Endothelial cell of hepatic sinusoid (primary cell): ENCODE measurements at regions not wholly inside any gene's neighbourhood (a gene's known extent, or its start where the extent isn't known, plus 50 kb on each side); places are given as distances from the start of the nearest gene placed in this dataset.
"Not testable (repeated sequence)": the region's sequence is repeated elsewhere in the genome, so short reads cannot be mapped to it uniquely, and the experiment has no call there.

Experiments
- in situ Hi-C: cut with HindIII; loops from 2 replicates; pipeline ENCODE4 v1.10.0; 2017; ENCODE audit warnings: low sequenced_read_pairs

DNA sequence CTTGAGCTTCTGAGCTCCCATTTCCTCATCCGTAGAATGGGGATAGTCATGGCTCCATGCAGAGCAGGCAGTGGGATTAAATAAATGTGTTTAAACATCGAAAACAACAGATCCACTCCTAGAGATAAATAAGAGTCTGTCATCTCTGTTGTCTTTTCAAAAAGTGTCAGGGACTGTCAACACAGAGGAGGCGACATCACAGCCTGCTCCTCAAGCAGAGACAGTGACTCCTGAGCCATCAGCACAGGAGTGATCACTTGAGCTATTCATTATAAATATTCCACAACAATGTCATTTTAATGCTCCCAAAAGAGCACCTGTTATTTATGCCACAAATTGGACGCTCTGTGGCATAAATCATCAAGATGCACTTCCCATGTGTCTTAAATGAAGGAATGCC lies 605.6 kb upstream of the CDH5 start:
- in situ Hi-C loops = no loop called here

DNA sequence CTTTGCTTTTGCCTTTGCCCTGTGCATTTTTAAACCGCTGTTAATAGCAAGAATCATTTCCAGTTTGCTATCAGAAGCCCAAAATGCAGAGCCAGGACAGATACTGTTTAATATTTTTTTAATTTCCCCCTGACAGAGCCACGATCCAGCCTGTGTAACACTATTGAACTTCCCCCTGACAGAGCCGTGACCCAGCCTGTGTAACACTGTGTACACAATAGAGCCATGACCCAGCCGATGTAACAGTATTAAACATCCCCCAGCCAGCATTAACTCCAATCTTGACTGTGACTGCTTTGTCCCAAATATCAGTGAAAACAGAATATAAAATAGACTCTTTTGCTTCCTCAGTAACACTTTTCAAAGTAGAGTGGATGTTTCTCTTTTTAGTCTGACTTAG lies 607.9 kb upstream of the CDH5 start:
- in situ Hi-C loops = loop anchor here (5.0 kb wide), 1 partner anchor 79 kb away; no protein-coding TSS in a partner anchor

DNA sequence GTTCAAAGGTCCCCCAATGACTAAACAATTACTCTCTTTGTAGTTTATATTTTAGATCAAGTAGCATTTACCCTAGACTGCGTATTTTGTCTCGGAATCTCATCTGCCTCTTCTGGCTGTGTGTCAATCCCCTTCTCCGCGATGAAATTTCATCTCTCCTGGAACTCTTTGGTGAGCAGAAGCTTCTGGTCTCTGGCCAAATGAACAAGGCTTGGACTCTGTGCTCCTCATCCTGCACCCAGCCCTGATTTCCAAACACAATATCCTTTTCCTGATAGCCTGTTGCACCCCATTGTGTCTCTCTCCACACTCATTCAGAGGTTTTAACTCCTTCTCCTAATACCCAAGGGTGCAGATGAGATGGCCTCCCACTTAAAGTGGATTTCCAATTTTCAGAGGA lies 609.4 kb upstream of the CDH5 start:
- in situ Hi-C loops = loop anchor here (5.0 kb wide), 1 partner anchor 80 kb away; no protein-coding TSS in a partner anchor

DNA sequence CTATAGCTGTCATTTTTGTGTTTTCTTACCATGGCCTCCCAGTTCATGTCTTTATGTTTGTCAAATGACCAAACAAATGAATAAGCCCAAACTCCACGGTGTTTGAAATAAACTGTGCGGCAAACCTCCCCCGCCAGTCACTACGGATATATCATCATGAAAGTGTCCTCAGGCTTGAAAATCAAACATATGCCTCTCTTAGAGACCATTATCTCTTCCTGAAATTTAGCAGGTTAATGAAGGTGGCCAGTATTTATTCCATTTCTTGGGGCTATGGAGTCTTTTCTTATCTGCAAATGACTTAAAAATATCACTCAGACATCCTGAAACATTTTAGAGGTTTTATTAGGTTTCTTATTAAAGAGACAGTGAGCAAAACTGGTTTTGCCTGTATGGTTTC lies 610.3 kb upstream of the CDH5 start:
- in situ Hi-C loops = loop anchor here (5.0 kb wide), 1 partner anchor 81 kb away; no protein-coding TSS in a partner anchor

DNA sequence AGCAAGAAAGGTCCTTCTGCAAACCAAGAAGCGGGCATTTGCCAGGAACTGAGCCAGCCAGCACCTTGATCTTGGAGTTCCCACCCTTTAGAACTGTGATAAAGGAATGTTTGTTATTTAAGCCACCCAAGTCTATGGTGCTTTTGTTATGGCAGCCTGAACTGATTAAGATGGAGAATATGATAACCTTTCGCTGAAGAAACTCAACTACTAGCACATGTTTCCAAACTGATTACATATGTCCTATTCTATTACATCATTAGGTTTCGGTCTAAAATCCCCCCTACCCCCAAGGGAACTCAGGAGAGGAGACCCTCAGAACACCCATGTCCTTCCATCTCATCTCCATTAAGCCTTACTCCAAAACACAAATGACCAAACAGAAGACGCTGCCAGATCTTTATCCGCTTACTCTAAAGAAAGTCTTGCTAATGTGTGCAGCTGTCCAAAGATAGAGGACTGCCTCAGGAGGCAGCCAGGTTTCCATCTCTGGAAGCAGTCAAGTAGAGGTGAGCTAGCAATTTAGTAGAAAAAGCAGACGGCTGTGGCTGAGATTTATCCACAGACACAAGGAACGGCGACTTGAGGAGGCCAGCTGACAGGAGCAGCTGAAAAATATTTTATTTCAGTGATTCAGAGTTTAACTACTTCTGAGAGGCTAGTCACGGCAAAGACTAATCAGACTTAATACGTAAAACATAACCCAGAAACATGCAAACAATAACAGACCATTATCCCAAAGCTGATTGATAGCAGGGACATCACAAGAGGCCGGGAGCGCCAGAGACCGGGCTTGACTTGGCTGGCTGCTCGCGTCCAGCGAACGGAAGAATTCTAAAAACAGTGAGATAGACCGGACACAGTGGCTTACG lies 611.4 kb upstream of the CDH5 start:
- in situ Hi-C loops = loop anchor here (5.0 kb wide), 1 partner anchor 82 kb away; no protein-coding TSS in a partner anchor

DNA sequence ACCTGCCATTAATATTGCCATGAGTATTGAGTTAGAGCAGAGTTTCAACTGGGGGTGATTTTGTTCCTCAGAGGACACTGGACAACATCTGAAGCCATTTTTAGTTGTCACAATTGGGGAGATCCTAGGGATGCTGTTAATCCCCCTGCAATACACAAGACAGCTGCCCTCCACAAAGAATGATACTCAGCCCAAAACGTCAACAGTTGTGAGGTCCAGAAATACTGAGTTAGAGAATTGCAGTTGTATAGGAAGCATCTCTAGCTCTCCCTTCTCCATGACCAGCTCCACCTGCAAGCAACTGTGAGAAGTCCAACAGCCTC lies 614.0 kb upstream of the CDH5 start:
- in situ Hi-C loops = no loop called here

DNA sequence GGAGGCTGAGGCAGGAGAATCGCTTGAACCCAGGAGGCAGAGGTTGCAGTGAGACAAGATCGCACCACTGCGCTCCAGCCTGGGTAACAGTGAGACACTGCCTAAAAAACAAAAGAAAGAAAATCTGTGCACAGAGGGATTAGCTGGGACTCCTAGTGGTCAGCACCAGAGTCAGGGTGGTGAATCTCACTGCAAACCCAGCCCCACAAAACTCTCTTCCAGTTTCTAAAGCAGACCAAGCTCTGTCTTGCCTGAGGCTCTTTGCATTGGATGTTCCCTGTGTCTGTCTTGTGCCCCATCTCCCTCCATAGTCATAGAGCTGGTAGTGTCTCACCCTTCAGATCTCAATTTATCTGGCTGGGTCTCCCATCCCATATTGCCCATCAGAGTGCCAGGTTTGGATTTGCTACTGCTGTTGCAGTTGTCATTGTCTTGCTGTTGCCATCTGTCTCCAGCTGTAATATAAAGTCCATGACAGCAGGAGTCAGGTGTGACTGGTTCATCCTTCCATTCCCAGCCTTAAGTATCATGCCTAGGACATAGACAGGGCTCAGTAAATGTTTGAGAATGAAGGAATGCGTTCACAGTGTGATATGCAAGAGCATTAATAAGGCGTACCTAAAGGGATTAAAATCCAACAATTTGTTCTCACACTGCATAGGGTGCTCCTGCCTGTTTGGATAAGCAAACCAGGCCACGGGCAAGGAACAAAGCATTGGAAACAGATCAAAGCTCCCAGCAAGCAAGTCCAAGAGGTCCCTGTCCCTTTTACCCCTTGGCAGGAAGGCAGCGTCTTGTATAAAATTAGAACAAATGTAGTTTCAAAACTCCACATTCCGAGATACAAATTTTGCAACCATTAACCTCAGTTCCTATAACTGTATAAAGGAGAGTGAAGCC lies 614.6 kb upstream of the CDH5 start:
- in situ Hi-C loops = no loop called here

DNA sequence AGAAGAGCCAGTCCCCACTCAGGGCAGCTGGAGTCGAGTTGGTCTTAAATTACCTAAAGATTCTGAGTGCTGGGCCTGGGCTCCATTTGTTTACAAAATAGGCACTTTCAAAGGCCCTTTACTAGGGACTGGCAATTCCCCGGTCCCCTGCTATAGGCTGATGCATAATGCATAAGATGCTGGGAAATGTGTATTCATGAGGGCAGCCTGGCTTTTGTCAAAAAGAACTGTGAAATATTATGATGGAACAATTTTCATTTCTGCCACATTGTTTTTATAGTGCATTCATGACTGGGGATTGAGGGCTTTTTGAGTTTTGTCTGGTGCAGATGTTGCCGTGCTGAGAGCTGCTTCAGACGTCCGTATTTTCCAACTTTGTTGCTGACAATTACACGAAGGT lies 617.0 kb upstream of the CDH5 start:
- in situ Hi-C loops = loop anchor here (5.0 kb wide), 1 partner anchor 48 kb away; no protein-coding TSS in a partner anchor

DNA sequence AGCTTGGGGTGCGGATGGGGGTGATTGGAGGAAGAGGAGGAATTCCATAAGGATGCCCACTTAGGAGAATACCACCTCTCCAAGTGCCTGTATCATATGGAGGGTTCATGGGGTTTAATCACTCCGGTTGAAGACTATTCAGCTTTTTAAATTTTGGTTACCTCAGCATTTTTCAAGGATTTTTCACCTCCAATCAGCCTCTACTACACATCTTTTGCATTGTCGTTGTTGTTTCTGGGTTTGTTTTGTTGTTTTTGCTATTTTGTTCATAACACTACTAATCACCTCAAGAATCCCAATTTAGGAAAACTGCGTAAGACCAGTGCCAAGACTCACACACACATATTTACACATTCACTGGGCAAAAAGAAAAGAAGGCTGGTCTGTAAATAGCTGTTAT lies 619.5 kb upstream of the CDH5 start:
- in situ Hi-C loops = loop anchor here (5.0 kb wide), 1 partner anchor 50 kb away; no protein-coding TSS in a partner anchor

DNA sequence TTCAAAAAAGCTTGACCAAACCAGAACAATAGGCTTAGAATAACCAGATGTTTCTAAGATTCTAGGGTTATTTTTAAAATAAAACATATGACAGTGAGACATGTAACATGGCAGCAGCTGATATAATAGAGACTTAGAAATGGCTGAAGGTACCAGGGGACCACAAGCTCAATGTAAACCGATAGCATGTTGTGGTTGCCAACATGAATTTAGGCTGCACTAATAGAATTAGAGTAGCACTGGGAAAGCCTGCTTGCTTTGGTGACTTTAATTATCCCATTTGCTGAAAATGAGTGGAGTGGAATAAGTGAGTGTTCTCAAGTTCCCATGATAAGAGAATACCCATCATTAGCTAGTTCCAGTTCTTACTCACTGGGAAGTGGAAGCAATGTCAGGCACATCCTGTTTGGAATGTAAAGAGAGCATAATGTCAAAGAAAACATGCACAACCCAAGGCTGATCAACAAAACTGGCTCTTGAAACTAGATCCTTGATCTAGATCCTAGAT lies 621.2 kb upstream of the CDH5 start:
- in situ Hi-C loops = loop anchor here (5.0 kb wide), 1 partner anchor 52 kb away; no protein-coding TSS in a partner anchor

DNA sequence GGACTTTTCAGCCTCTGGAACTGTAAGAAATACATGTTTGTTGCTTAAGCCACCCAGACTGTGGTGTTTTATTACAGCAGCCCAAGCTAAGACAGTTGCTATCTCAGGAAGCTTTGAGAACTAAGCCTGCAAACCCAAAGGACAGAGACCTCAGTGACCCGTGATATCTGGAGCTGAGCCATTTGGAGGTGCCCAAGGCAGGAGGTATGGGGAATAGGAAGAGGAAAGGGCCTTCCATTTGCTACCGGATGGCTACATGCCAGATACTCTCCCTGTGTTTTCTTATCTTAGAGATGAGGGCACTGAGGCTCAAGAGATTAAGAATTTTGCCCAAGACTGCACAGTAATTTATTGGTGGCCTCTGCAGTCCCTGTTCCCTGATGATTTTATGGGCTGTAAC lies 622.1 kb upstream of the CDH5 start:
- in situ Hi-C loops = no loop called here

DNA sequence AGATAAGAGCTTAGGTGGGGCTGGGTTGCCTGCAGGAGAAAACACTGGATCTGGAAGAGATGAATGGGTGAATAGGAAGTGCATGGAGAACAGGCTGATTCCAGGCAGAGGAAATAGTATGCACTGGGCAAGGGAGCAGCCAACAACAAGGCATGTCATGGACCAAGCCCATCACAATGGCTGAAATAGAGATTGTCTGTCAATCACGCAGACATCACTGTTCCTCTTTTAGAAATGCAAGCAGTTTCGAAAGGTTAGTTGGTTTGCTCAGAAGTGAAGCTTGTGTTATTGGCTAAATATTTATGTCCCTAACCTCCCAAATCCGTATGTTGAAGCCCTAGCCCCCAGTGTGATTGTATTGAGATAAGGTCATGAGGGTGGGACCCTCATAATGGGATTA lies 621.7 kb upstream of the CDH11 start:
- in situ Hi-C loops = no loop called here

DNA sequence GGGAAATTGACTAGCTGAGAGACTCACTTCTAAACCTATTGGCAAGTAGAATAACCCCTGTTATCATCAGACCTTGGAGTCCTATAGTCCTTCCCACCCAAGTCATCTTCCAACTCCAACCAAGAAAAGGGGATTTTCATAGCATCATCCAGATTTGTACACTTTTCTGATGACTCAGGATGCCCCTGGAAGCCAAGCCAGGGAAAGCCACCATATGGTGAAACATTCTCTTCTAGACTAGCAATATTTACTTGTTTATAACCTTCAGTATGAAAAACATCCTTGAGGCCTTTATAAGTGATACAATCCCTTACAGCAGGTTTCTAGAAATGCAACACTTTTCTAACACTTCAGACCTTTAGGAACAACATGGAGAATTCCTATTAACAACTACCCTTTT lies 618.8 kb upstream of the CDH11 start:
- in situ Hi-C loops = no loop called here

DNA sequence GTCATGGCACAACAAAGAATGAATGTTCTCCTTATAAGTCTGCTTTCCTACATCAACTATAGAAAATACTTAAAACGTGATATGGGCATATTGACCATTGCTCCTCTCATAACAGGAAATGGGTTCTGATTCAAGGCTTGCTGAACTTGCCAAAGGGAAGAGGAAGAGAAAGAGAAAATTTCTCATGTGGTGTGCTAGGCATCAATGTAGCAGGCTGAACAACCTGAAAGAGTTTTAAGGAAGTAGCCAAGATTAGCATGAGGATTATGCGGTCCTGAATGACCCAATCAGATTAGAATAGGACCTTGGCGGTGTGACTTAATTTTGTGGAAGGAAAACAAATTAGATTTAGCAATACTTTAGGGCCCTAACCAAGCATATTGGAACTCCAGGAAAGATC lies 617.7 kb upstream of the CDH11 start:
- in situ Hi-C loops = no loop called here

DNA sequence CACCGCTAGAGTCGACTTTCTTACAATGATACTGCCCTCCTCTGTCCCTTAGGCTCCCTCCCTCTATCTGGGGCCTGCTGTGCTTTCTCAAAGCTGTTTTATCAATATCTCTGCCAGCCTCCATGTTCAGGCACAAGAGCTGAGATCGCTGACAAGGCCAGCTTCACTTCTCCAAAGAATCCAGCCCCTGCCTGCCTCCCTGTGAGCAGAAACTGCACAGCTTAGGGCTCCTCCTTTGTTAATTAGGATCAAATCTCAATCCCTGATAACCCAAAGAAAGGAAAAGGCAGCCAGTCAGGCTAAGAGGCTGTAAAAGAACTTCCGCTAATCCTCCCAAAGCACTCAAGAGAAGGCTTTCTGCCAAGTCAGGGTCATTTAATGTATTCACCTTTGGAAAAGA lies 616.0 kb upstream of the CDH11 start:
- in situ Hi-C loops = no loop called here

DNA sequence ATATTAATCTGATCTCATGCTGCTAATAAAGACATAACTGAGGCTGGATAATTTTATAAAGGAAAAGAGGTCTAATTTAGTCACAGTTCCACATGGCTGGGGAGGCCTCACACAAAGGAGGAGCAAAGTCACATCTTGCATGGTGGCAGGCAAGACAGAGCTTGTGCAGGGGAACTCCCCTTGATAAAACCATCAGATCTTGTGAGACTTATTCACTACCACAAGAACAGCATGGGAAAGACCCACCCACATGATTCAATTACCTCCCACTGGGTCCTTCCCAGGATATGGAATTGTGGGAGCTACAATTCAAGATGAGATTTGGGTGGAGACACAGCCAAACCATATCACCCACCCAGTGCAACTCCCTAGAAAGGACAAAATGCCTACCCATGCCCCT lies 613.8 kb upstream of the CDH11 start:
- in situ Hi-C loops = not testable (repeated sequence)

DNA sequence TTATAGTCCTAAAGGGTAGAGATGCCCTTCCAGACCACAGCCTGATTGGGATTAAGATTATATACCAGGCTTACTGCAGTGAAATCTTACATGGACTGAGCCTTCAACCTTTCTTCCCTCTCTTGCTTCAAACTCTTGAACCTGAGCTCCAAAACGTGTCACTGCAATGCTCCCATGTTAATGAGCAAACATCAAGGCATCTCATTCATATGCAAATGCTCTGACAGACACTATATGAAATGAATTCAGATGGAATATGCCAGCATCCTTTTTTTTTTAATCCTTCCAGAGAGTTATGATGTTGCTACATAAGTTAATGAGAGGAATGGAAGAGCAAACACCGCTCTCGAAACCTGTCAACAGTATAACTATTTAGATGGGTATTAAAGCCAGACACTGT lies 611.9 kb upstream of the CDH11 start:
- in situ Hi-C loops = no loop called here

DNA sequence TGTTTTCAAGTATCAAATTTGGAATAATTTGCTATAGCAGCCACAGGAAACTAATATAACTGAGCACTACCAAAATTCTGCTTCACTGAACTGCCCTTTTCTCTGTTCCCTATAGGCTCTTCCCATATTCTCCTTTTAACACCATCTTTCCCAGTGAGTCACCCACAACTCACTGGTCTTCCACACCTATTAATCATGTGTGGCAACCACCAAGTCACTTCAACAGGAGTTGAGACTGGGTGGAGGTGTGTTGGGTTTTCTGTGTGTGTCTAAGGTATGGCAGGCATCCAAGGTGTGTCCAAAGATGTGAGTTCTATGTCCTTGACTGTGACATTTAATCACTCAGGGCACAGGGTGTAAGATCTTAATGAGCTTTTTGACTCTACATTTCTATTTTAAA lies 610.0 kb upstream of the CDH11 start:
- in situ Hi-C loops = no loop called here

DNA sequence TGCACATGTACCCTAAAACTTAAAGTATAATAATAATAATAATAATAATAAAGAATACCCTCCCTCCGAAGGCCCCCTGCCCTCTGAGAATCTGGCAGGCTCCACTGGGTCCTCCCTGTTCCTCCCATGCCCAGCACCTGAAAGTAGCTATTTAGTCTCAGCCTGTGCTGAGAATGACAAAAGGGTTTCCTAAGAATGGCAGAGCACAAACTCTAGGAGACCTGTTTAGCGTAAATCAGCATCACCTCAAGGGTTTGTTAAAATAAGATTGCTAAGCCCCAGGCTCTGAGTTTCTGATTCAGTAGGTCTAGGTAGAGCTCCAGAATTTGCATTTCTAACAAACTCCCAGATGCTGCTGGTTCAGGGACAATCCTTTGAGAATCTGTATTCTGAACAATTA lies 606.8 kb upstream of the CDH11 start:
- in situ Hi-C loops = no loop called here

DNA sequence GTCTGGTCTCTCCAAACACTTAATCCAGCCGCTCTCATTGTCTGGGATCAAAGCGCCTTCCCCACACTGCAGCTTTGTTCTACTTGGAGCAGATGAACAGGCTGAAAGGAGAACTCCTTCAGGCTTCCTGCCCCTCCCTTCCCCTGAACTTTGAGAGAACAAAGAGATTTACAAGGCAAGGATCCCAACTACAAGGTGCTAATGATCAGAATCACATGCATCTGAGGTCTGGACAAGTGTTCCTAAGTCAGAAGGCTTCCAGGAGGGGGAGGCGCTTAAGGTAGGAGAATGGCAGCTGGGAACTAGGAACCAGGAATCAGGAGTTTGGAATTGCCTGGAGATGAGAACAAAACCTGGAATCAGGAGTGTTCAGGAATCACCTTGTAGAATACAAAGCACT lies 606.3 kb upstream of the CDH11 start:
- in situ Hi-C loops = no loop called here

DNA sequence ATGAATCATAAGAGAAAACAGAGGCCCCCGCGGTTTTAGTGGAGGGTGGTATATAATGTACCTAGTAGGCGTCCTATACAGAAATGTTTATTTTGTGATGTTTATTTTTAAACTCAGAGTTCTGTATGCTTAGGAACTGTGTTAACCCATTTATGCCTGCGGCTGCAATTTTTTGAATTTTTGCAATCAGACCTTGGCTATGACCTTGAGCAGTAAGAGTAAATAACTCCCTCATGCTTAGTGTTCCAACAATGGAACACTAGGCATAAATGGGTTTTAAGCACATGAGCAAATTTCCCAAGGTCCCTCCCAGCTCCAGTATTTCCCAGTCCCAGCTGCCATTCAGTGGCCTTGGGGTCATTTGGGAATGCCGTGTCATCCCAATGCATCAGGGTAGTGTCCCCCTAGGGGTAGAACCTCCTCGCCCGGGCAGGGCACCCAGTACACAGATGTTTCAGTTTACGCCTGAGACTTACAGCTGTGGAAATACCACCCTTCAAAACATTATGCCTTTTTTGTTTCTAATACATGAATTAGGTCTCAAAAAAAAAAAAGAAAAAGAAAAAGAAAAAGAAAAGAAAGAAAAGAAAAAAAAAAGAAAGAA lies 605.8 kb upstream of the CDH11 start:
- in situ Hi-C loops = no loop called here
